HG03108 (cell line): ENCODE measurements at regions not wholly inside any gene's neighbourhood (a gene's known extent, or its start where the extent isn't known, plus 50 kb on each side); places are given as distances from the start of the nearest gene placed in this dataset.

ENCODE experiments used
- ATAC-seq: cut with Tn5 transposase; IDR thresholded peaks from one replicate; pipeline ENCODE4 v1.9.1; 2021; ENCODE audit warnings: moderate library complexity; ENCODE audit not compliant: unreplicated experiment

DNA sequence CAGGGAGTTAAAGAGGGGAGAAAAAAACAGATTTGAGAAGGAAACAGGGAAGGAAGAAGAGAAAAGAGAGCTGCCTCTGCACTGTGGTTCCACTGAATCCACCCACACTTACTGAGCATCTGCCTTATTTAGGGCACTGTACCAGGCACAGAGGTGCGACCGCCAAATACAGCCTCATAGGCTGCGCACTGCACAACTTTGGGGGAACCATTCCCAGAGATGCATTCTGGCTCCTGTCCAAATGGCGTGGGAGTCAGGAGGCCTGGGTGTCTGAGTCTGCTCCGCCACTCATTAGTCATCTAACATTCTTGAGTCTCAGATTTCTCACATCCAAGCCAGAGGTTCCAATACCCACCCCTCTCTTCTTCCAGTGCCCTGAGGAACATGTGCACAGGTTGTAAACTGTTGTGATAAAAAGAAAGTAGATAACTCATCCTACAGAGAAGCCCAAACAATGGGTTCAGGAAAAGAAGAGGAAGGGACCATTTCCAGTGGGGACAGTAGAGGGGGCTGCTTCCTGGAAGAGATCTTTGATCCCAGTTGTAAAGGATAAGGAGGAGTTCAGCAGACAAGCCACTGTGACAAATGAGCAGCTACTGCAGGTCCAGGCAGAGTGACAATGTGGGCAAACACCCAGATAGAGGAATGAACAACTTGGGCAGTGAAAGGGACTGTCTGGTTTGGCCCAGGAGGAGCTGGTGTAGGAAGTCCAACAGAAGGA lies 254.6 kb downstream of the UACA start:
- no peak for ATAC-seq

DNA sequence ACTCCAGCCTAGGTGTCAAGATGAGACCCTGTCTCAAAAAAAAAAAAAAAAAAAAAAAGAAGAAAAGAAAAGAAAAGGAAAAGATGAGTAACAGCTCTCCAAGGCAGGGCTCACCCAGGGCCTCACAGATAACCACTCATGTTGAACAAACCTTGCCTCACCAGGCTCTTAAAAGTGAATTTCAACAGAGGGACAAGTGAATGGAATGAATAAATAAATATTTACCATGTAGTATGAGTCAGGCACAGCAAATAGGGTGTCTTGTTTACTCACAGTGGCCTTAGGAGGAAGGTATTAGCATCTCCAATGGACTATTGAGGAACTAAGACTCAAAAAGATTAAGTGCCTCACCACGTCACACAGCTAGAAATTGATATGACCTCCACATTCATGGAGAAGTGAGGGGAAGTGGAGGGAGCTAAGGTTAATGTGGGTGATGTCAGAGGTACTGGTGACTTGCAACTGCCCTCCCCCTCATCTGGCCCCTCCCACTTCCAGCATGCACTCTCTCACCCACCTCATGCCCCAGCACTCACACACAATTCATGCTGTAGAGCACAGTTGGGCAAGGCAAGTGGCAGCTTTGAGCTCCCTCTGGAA lies 255.5 kb downstream of the UACA start:
- no peak for ATAC-seq

DNA sequence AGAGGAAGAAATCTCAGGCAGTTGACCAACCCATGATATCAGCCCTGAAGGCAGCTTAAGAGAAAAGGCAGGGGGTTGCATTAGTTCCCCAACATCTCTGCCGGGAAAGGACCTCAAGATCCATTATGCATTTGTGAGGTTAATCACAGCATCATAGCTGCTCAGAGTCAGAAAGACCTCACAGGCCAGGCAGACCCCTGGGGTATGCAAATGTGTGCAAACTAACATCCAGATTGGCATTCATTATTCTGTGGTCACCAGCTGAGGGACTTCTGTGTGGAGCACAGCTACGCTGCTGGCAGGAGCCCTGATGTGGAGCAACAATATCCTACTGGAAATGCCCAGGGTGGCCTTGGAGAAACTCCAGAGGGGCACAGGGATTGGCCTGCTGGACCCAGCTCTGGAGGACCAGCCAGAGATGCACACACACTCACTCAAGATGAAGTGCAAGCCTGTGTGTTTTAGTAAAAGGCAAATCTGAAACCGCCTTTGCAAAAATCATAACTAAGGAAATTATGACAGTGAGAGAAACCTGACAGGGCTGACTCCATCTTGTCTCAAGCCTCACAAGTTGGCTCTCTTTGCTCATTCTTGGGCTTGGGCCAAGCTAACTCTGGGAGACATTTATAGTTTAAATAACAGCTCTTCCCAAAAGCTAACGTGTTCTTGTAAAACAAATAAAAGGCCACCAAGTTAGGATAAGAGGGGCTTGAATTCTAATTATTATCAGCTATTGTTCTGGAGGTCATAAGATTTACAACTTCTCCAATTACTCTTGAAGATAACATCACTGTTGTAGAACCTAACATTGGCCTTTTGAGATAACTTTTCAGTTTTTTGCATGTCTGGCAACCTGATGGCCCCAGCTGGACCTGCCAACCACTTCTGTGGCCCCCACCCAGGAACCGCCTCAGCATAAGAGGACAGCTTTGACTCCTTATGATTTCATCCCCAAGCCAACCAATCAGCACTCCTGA lies 257.1 kb downstream of the UACA start:
- no peak for ATAC-seq

DNA sequence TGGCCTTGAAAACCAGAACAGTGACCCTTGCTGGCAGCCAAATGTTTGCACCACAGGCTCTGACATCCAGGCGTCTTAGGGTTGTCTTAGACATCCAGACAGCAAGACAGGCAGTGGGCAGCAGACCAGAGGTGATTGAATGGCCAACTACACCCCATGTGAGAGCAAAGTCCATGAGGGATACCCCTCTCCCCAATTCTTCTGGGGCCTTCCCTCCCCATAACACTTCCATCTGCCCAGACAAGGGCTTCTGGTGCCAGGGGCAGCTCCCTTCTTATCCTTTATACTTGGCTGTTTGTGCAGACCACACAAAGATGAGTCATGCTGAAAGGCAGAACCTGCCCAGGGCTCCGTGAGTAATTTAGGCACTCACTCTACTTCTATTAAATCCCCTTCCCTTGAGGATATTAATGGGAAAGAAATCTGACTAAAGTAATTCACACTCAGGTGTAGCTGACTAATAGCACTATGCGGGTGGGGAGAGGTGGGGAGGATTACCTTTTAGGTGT lies 257.9 kb downstream of the UACA start:
- ATAC-seq = no peak

DNA sequence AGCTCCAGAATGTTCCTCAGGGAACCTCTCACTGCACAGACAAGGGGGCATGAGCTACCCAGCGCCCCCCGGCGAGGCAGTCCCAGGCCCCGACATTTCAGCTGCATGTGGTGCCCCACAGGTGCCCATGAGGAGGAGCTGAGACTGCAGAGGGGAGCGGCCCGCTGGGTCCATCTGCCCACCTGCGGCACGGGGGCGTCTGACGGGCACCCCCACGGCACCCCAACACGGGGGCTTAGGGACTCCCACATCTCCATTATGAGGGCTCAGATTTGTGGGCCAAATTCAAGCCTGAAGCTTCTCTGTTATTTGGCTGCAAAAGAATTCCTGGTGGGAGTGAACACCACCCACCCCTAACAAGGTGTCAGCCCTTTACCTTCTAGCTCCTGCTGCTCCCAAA lies 258.4 kb downstream of the UACA start:
- ATAC-seq = no peak

DNA sequence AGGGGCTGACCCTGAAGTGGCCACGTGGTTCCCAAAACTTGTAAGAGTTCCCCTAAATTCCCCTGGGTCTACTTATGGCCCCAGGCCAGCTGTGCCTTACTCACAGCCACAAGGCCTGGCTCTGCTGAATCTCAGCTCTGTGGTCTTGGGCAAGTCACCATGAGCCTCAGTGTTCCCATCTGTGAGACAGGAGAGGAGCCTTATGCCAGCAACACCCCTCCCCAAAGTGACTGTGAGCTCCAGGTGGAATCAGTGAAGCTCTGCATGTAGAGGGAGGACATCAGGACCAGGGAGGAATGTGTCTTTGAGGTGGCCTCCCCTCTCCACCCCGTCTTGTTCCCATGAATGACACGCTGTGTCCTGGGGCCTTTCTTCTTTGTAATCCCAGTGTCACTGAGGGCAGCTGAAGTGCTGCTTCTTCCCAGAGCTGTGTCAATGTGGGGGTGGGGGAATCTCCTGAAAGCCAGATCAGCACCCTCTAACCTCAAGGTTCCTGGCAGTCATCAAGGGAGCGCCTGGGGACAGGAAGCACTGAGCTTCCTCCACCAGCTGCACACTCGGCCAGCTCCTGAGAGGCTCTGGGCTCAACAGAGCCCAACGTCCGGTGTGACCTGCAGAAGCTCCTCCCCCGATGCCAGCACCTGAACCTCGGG lies 258.9 kb downstream of the UACA start:
- ATAC-seq = peak; percentile 50

DNA sequence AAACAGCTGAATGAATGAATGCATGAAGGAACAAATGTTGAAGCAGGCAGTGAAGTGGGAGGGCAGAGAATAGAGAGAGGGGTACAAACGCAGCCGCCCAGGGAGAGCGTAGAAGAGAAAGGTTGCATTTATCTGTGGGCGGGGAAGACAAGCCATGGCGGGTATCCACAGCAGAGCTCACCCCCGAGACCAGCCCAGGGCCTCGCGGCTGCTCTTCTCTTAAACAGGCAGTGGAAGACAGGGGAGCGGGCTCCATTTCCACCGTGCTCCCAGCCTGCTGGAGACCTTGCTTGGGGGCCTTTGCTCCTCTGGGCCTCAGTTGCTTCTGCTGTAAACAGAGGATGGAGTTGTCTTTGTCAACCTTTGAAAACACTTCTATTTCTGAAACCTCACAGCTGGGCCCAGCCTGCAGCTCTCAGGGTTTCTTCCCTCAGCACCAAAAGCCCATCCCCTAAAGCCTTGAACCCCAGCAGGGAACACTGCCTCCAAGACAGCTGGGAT lies 259.5 kb downstream of the UACA start:
- no peak for ATAC-seq

DNA sequence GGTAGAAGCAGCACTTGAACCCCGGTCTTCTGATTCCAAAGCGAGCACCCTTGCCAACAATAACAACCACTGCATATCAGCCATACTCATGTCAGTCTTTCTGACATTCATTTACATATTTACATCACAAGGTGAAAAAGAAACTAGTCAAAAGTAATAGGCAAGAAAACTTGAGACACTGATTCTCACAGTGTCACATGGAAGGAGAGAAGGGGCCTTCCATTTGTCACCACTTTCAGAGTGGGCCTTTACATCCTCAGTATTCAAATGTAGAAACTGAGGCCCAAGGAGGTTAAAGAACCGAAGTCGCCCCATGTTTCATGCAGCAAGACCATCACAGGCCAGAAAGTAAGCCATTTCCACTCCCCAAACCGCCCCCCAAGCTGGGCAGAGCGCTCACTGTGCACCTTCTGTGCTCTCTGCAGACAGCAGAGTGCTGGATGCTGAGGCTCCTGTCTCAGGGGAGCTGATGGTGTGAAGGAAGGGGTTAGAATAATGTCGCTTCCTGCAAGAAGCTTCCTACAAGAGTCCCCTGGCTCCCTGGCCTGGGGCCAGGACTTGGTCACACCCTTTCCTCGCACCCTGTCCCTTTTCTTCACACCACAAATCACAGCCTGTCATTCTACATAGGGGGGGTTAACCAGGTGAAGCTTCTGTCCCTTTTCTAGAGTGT lies 260.1 kb downstream of the UACA start:
- ATAC-seq = no peak

DNA sequence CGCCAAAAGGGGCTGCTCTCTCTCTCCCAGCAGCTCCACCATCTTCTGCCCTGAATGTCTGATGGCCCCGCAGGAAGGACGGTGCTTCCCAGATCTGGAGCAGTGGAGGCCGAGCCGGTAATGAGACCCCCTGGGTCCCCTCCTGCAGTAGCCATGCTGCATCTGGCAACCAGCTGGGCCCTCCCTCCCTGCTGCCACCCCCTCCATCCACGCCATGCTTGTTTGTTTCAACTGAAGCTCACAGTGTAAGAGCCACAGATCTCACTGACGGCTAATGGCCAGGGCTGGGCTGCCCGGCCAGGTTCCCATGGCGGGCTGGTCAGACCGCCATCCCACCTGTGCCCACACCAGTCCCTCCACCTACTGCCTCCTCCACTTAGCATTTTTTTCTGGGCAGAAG lies 260.8 kb downstream of the UACA start:
- no peak for ATAC-seq

DNA sequence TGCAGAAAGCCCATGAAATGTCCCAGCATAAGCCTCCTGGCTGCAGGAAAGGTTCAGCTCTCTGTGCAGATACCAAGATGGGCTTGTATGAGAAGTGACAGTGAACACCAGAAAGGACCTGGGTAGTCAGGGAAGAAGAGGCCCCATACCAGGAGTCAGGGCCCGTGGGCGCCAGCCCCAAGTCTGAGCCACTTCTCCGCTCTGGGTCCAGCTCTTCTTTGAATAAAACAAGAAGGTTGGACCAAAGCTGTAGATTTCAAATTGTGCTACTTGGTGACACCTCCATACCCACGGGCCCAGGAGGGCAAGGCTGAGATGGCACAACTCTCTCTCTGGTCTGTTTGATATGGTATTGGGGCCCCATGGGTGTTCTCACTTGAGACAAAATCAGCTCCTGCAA lies 261.5 kb downstream of the UACA start:
- ATAC-seq = no peak

DNA sequence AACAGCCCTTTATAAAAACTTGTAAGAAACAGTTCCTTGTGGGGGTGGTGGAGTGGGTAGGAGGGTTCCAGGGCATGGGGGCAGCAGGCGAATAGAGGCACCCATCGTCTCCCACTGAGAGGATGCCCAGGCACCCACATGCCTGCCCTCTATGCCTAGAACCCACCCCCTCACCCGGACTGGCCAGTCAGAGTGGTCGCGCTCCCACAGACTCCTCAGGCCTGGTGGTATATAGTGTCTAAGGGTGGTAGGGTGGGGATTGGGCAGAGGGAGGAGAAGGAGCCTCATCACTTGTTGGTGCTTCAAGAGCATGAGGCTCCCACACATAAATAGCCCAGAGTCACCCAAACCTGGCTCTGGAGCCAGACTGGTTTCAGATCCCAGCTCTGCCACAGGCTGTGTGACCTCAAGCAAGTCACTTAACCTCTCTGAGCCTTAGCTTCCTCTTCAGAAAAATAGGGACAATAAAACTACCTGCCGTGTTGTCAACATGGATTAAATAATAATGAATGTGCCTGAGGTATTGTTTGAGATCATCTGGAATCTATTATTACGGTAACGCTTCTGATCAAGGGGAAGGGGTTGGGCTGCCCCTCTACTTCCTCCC lies 262.1 kb downstream of the UACA start:
- no peak for ATAC-seq

DNA sequence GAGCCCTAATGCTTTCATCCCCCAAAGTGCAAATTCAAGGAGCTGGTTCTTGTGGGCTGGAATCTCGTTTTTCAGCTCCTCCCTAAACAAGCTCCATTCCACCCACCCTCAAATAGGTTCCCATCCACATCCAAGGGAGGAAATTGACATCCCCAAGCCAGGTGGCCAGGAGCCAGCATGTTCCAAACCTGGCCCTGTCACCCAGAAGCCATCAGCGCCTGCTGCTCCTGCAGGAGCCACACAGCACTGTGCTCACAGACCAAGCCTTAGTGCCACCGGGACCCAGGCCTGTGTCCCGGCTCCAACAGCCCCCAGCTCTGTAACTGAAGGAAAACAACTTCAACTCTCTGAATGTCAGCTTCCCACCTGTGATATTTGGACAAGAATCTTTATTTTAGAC lies 263.6 kb downstream of the UACA start:
- no peak for ATAC-seq

DNA sequence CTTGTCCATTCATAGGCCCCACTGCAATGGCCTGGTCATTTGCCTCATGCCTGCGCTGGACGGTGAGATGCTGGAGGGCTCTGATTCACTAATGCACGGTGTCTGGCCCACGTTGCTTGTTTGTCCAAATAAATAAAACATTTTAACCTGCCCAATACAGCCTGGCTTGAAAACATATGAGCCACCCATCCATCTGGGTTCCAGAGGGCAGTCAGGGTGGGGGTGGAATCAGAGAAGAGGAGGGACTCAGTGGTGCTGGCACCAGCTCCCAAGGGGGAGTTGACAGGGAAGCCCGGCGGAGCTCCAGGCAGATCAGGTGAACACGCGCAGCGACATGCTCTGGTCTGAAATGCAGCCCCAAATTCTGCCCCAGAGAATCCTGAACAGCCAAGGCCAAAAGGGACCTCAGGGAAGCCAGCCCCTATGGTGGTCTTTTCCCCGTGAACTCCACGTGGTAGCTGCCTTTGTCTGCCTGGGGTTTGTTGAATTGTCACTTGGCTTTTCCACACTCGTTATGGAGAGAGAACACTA lies 265.2 kb downstream of the UACA start:
- no peak for ATAC-seq

DNA sequence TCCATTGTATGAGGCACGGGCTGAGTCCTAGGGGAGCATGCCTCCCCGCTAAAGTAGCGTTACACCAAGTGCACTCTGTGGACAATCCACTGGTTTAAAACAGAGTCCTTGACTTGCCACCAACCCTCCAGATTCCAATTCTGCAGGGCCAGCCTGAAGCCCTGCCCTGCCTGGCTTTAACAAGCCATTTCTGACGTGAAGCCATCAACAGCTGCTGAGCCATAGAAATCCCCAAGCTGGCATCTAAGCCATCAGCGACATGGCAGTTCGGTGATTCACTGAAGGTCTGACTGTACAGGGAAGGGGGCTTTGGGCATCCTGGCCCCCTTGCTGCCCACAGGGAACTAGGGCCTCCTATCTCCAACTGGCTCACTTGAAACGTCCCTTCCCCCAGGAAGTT lies 265.7 kb downstream of the UACA start:
- ATAC-seq = no peak

DNA sequence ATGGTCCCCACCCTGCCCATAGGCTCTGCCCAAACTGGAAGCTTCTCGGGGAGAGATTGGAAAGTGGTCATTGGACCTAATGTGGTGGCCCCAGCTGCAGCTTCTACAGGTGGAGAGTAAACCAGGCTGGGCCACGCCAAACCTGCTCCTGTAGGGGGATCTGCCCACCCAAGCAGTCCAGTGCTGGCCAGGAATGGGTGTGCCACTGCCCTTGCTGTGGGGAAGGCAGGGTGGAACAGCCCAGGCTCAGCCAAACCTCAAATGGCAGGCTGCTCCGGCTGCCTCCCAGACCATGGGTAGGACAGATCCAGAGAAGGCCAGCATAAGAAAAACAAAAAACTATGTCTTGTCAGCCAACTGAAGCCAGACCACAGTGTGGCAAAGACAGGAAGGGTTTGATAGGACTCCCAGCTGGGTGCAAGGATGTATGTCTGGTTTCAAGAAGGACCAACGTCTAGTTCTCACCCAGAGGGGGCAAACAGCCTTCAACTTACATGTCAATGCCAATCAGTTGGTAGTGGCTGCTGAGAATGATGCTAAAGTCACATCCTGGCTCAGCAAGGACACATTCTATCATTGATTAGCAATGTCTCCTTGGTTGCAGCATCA lies 267.3 kb downstream of the UACA start:
- ATAC-seq = no peak

DNA sequence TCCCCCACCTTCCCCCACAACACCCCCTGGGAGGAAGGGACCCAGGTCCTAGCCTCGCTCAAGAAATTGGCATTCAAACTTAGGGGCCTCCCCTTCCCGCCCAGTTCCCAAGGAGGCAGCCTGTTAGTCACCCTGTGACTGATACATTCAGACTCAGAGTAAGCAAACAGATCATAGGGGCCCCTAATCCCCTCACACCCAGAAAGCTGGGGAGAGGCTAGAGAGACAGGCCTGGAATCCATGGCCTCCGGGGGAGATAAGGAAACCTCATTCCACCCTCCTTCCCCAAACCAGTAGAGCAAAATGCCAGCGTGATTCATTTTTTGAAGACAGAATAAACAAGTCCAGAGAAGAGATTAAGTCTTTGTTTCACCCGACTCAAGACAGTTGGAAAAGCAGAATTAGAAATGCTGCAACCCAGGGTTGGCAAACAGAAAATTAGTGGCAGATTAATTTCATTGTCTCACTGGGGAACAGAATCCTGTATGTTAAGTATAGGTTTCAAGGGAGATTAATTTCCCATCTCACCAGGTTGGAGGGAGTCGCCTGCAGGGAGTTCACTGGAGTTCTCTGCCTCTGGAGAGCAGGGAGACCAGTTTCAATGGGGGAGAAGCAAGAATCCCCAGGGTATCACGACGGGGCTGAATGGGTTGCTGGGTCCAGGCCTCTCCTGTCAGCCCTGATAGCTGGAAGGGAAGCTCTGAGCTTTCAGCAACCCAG lies 268.3 kb downstream of the UACA start:
- no peak for ATAC-seq

DNA sequence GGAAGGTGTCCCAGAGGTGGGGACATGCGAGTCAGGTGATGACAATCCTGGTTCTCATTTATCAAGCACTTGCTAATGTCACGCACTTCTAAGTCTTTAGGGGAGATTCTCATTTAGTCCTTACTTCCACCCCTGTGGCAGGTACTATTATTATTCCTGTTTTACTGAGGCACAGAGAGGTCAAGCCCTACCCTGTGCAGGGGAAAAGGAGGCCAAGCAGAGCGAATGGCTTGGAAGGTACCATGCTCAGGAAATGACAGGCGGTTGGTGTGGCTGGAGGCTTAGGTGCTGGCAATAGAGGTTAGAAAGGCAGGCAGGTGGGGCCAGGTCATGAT lies 268.9 kb downstream of the UACA start:
- ATAC-seq = no peak

DNA sequence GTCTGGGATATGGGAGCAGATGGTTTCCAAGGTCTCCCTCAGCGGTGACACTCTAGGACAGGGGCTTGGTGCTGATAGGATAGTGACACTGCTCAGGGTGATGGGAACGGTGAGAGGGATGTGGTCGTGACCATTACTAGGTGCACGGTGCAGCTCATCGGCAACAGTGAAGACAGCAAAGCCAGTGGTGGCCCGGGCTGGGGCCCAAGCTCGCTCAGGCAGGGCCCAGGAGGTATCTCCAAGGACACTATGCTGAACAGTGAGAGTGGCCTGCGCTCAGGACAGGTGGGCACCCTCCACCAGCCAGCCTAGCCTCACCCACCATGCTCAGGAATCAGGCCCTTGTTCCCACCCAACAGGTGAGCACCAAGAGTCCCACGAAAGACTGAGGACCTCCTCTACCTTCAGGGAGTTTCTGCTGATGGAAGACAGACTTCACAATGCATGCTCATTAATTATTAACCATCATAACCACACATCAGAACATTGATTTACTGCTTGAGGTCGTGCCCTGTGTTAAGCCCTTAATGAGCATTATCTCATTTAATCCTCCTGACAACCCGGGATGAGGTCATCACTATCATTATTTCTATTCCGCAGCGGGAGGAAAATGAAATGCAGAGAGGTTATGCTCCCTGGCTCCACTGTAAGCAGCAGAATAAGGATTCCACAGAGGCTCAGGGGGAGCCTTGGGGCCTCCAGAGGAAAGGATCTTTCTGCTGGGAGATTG lies 269.4 kb downstream of the UACA start:
- no peak for ATAC-seq
